Endothelial cell of umbilical vein (primary cell): ENCODE measurements at regions not wholly inside any gene's neighbourhood (a gene's known extent, or its start where the extent isn't known, plus 50 kb on each side); places are given as distances from the start of the nearest gene placed in this dataset.

ENCODE experiments used
- GATA2 ChIP-seq: IDR thresholded peaks from 2 replicates; pipeline ENCODE4 v1.7.0; 2011; ENCODE audit warnings: low read depth, mild to moderate bottlenecking, moderate library complexity, mixed read lengths, low read length; ENCODE audit not compliant: insufficient read length, insufficient read depth
- MYC ChIP-seq: IDR thresholded peaks from one replicate; pipeline ENCODE4 v1.6.1; 2011; ENCODE audit warnings: mild to moderate bottlenecking, low read depth, low read length
- POLR2A ChIP-seq: IDR thresholded peaks from 2 replicates; pipeline ENCODE4 v1.6.1; 2012; ENCODE audit warnings: low read depth, mild to moderate bottlenecking, control low read depth, low read length
- POLR2AphosphoS5 ChIP-seq: IDR thresholded peaks from 2 replicates; pipeline ENCODE4 v1.6.1; 2012; ENCODE audit warnings: low read depth, mild to moderate bottlenecking, control low read depth, low read length, moderate library complexity; ENCODE audit not compliant: insufficient read depth
- TF ChIP-seq, protein P1 (sequence below): IDR thresholded peaks from 2 replicates; pipeline ENCODE4 v1.6.1; 2011; ENCODE audit not compliant: insufficient read depth, insufficient read length
- TF ChIP-seq, protein P2 (sequence below), 2 donors: IDR thresholded peaks; 1 replicate in 1 of 2; 2 replicates in 1 of 2; pipeline ENCODE4 v1.5.1; 2011; ENCODE audit warnings: low read length in 2 of 2, mild to moderate bottlenecking in 2 of 2, moderate library complexity in 2 of 2, control low read depth in 1 of 2, inconsistent platforms in 1 of 2, low read depth in 1 of 2; ENCODE audit not compliant: insufficient read depth in 1 of 2; ENCODE audit errors: extremely low read depth in 1 of 2

DNA sequence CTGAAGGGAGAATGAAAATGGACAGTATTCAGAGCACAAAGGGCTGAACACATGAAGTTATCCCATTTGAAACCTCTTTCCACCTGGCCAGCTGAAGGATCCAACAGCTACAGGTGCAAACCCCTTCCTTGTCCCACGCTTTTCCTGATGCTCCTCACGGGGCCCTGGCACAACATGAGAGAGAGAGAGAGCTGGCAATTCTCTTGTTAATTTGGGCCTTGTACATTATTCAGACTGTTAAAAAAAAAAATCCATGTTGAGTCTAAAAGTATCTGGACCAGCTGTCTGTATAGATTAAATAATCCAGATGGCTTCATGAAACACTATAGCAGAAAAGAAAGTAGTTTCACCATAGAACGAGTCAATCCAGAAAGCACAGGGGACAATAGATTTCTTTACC lies 74.1 kb downstream of the HMHB1 start:
- TF ChIP-seq, protein P1, sequence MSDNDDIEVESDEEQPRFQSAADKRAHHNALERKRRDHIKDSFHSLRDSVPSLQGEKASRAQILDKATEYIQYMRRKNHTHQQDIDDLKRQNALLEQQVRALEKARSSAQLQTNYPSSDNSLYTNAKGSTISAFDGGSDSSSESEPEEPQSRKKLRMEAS: no peak
- TF ChIP-seq POLR2AphosphoS5: no peak
- TF ChIP-seq POLR2A: no peak
- TF ChIP-seq, protein P2, sequence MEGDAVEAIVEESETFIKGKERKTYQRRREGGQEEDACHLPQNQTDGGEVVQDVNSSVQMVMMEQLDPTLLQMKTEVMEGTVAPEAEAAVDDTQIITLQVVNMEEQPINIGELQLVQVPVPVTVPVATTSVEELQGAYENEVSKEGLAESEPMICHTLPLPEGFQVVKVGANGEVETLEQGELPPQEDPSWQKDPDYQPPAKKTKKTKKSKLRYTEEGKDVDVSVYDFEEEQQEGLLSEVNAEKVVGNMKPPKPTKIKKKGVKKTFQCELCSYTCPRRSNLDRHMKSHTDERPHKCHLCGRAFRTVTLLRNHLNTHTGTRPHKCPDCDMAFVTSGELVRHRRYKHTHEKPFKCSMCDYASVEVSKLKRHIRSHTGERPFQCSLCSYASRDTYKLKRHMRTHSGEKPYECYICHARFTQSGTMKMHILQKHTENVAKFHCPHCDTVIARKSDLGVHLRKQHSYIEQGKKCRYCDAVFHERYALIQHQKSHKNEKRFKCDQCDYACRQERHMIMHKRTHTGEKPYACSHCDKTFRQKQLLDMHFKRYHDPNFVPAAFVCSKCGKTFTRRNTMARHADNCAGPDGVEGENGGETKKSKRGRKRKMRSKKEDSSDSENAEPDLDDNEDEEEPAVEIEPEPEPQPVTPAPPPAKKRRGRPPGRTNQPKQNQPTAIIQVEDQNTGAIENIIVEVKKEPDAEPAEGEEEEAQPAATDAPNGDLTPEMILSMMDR (IDR thresholded peaks at IDR 0.05; ENCODE audit: extremely low read depth in 1 of 2, insufficient read depth in 1 of 2, low read depth in 1 of 2, low read length in 2 of 2): no peak
- TF ChIP-seq GATA2: no peak
- TF ChIP-seq MYC: no peak
